Stimulated activated naive CD8-positive, alpha-beta T cell treated with anti-CD3 and anti-CD28 coated beads, Interleukin-15, Interleukin-2, amounts not matched to agents 100 U/mL and 50 U/mL, for 24 hours (primary cell): ENCODE measurements at regions not wholly inside any gene's neighbourhood (a gene's known extent, or its start where the extent isn't known, plus 50 kb on each side); places are given as distances from the start of the nearest gene placed in this dataset.

Experiments
- ATAC-seq: fragments of 150-1000 bp; cut with Tn5 transposase; one replicate; pipeline ENCODE4 v1.10.0; 2021
- DNase-seq: peaks from one replicate; pipeline ENCODE4 v3.0.0; 2021

GRCh38 chr18:26700728-26701127 is 152.4 kb upstream of the KCTD1 start:
- no peak for ATAC-seq
- DNase-seq: no peak

- ATAC-seq: no peak
- no peak for DNase-seq
These were observed 151.8 kb upstream of the KCTD1 start for GRCh38 chr18:26700201-26700600.

- ATAC-seq: no peak
- DNase-seq: no peak
These were observed 149.0 kb upstream of the KCTD1 start for GRCh38 chr18:26697186-26697884.

GRCh38 chr18:26696786-26697185 is 148.4 kb upstream of the KCTD1 start:
- ATAC-seq: no peak
- DNase-seq: no peak

GRCh38 chr18:26696308-26696707 is 148.0 kb upstream of the KCTD1 start:
- ATAC-seq (no peak), DNase-seq (no peak)

GRCh38 chr18:26689226-26689879 is 141.0 kb upstream of the KCTD1 start:
- DNase-seq (no peak), ATAC-seq (no peak)

- DNase-seq (no peak), ATAC-seq (no peak)
These were observed 138.2 kb upstream of the KCTD1 start for GRCh38 chr18:26686532-26686931.

GRCh38 chr18:26685438-26686157 is 137.2 kb upstream of the KCTD1 start:
- ATAC-seq (no peak), DNase-seq (no peak)

- no peak for ATAC-seq
- no peak for DNase-seq
These were observed 129.6 kb upstream of the KCTD1 start for GRCh38 chr18:26677957-26678356.

GRCh38 chr18:26667046-26667445 is 118.7 kb upstream of the KCTD1 start:
- ATAC-seq: no peak
- no peak for DNase-seq

- no peak for DNase-seq
- ATAC-seq: no peak
These were observed 114.6 kb upstream of the KCTD1 start for GRCh38 chr18:26662996-26663395.

GRCh38 chr18:26657631-26658581 is 109.6 kb upstream of the KCTD1 start:
- ATAC-seq: no peak

GRCh38 chr18:26656944-26657536 is 108.7 kb upstream of the KCTD1 start:
- DNase-seq (peak; percentile 13), ATAC-seq (peak; percentile 52)

More at GRCh38 chr18:26657631-26658581, 109.6 kb upstream of the KCTD1 start:
- DNase-seq: no peak

GRCh38 chr18:26656431-26656943 is 108.1 kb upstream of the KCTD1 start:
- no peak for DNase-seq
- ATAC-seq: no peak

GRCh38 chr18:26655525-26656430 is 107.4 kb upstream of the KCTD1 start:
- ATAC-seq (no peak), DNase-seq (peak; percentile 7)

GRCh38 chr18:26654616-26655524 is 106.5 kb upstream of the KCTD1 start:
- no peak for ATAC-seq
- no peak for DNase-seq

- ATAC-seq: no peak
- DNase-seq: no peak
These were observed 105.7 kb upstream of the KCTD1 start for GRCh38 chr18:26653943-26654615.

- ATAC-seq (no peak), DNase-seq (no peak)
These were observed 104.1 kb upstream of the KCTD1 start for GRCh38 chr18:26652501-26652900.
